Lung (tissue), 11 donors: ENCODE measurements at regions not wholly inside any gene's neighbourhood (a gene's known extent, or its start where the extent isn't known, plus 50 kb on each side); places are given as distances from the start of the nearest gene placed in this dataset.

Experiments used
- ATAC-seq: fragments of 200-7000 bp; cut with Tn5 transposase; one replicate; pipeline ENCODE4 v1.9.1; 2020; ENCODE audit warnings: moderate number of reproducible peaks; ENCODE audit not compliant: insufficient read depth, low FRiP score
- DNase-seq, 3 donors: peaks; one replicate each; pipeline ENCODE4 v3.0.0-alpha.2; 2013 to 2017
- H3K27ac ChIP-seq, 2 donors: one replicate each; pipeline ENCODE4 v1.5.1; 2013; ENCODE audit warnings: mild to moderate bottlenecking in 2 of 2, moderate library complexity in 2 of 2, control low read depth in 1 of 2, inconsistent platforms in 1 of 2, low read depth in 1 of 2, low read length in 1 of 2
- H3K27me3 ChIP-seq, 3 donors: one replicate each; pipeline ENCODE4 v1.5.1; 2013; ENCODE audit warnings: low read length in 2 of 3; ENCODE audit not compliant: control insufficient read depth in 3 of 3, insufficient read depth in 3 of 3
- H3K36me3 ChIP-seq, 4 donors: one replicate each; pipeline ENCODE4 v1.5.1; 2013; ENCODE audit warnings: low read length in 4 of 4, mild to moderate bottlenecking in 1 of 4, moderate library complexity in 1 of 4; ENCODE audit not compliant: control insufficient read depth in 4 of 4, insufficient read depth in 4 of 4
- H3K4me1 ChIP-seq, 5 donors: one replicate each; pipeline ENCODE4 v1.5.1; 2013; ENCODE audit warnings: low read length in 5 of 5, mild to moderate bottlenecking in 2 of 5, moderate library complexity in 1 of 5; ENCODE audit not compliant: control insufficient read depth in 5 of 5, insufficient read depth in 5 of 5
- H3K4me3 ChIP-seq: one replicate; pipeline ENCODE4 v1.5.1; 2013; ENCODE audit warnings: mild to moderate bottlenecking, control low read depth, moderate library complexity
- H3K9ac ChIP-seq, 2 donors: one replicate each; pipeline ENCODE4 v1.5.1; 2013; ENCODE audit warnings: low read length in 2 of 2, control low read depth in 1 of 2; ENCODE audit not compliant: insufficient read depth in 1 of 2
- H3K9me3 ChIP-seq, 4 donors: one replicate each; pipeline ENCODE4 v1.5.1; 2013; ENCODE audit warnings: low read length in 3 of 4, mild to moderate bottlenecking in 1 of 4, moderate library complexity in 1 of 4; ENCODE audit not compliant: control insufficient read depth in 4 of 4, insufficient read depth in 3 of 4
- WGBS, 2 donors: extraction: QIAGEN DNeasy Blood & Tissue Kit; methylation state at CpG; one replicate each; pipeline ENCODE4 v1.1.7; 2013; 5-methylcytosine and 5-hydroxymethylcytosine counted together
- TF ChIP-seq, protein P1 (sequence below): IDR thresholded peaks from 2 replicates; pipeline ENCODE4 v1.5.1; 2012; ENCODE audit warnings: mild to moderate bottlenecking; ENCODE audit errors: control extremely low read depth, extremely low read depth
- donor health status: control.
- donor health status: control.
- donor health status: Bipolar disorder and iron deficiency.
- donor health status: healthy.
- donor health status: DM: yes; HTN: yes; CAD: no.

DNA sequence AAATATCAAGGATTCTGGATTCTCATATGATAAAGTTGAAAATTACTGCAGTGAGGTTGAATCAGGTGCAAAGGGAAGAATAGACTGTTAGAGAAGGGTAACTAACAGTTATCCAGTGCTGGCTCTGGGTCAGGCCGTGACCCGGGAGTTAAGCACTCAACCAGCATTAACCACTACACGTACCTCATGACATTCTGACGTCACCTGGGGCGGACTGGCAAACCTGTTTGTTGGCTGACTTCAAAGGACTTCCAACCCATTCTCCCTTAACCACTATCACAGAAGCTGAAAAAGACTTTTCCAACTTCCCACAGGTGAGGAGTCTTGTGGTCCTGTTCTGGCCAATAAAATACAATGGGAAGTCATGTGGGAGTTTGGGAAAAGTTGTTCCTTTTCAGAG, 268.9 kb downstream of the ENC1 start:
- no peaks in the 10 kb centered on the region for H3K9me3 ChIP-seq
- no peak overlapping the region for H3K9ac ChIP-seq
- 91 to 92% methylated on average over 5 of the region's 5 CpGs for WGBS, 2 donors
- no peaks in the 10 kb centered on the region for H3K27me3 ChIP-seq
- TF ChIP-seq, protein P1, sequence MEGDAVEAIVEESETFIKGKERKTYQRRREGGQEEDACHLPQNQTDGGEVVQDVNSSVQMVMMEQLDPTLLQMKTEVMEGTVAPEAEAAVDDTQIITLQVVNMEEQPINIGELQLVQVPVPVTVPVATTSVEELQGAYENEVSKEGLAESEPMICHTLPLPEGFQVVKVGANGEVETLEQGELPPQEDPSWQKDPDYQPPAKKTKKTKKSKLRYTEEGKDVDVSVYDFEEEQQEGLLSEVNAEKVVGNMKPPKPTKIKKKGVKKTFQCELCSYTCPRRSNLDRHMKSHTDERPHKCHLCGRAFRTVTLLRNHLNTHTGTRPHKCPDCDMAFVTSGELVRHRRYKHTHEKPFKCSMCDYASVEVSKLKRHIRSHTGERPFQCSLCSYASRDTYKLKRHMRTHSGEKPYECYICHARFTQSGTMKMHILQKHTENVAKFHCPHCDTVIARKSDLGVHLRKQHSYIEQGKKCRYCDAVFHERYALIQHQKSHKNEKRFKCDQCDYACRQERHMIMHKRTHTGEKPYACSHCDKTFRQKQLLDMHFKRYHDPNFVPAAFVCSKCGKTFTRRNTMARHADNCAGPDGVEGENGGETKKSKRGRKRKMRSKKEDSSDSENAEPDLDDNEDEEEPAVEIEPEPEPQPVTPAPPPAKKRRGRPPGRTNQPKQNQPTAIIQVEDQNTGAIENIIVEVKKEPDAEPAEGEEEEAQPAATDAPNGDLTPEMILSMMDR, result no peak
- no peaks in the 10 kb centered on the region for H3K36me3 ChIP-seq
- H3K4me1 ChIP-seq, result peaks cover 0 to 52% (median 11%) of the 10 kb centered on the region in 5 donors
- H3K27ac ChIP-seq, result no peak overlapping the region
- DNase-seq, result no peak
- no peak for ATAC-seq
- H3K4me3 ChIP-seq, result no peak overlapping the region

DNA sequence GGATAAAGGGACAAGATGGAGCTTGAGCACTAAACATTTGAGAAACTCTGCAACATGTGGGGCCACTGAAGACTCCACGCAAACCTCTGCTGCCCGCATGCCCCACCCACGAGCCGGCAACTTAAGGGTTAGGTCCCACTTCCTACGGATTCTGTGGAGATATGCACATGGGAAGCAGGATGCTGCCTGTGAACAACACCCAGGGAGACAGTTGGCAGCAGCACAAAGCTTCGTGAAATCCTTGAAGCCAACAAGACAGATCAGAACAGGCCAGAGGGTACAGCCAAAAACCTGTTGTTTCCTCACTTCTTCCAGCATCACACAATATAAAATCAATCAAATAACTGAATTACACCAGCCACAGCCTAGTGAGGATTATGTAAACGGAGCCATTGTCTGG, 270.4 kb downstream of the ENC1 start:
- WGBS, 2 donors, result 55 to 72% methylated on average over 7 of the region's 7 CpGs
- TF ChIP-seq, protein P1, result no peak
- H3K27ac ChIP-seq, result no peak overlapping the region

DNA sequence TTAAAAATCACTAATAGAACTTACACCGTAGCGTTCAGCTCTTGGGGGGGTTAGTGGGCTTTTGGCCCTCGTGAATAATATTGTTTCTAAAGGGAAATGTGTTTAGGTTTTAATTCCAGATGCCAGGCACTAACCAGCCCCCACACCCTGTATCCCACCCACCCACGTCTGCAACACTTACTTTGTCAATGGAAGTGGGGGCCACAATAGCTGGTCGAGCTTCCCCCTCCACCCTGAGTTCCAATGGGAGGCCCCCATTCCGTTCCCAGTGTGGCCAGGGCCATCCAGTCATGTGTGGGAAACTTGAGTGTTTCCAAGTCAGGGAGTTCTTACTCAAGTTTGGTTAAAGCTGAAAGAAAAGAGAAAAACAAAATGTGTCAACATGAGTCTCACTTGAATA, 271.4 kb downstream of the ENC1 start:
- TF ChIP-seq, protein P1, result no peak
- no peak overlapping the region for H3K9ac ChIP-seq
- 90 to 91% methylated on average over 6 of the region's 6 CpGs for WGBS, 2 donors
- peaks cover 0 to 2% (median 0%) of the 10 kb centered on the region in 4 donors for H3K9me3 ChIP-seq
- no peaks in the 10 kb centered on the region for H3K36me3 ChIP-seq
- H3K27ac ChIP-seq, result no peak overlapping the region
- H3K27me3 ChIP-seq, result no peaks in the 10 kb centered on the region
- H3K4me3 ChIP-seq, result no peak overlapping the region
- no peak for ATAC-seq
- H3K4me1 ChIP-seq, result peaks cover 0 to 40% (median 10%) of the 10 kb centered on the region in 5 donors
- no peak for DNase-seq

More for the DNA sequence above, 270.4 kb downstream of the ENC1 start:
- H3K9ac ChIP-seq, result no peak overlapping the region
- ATAC-seq (no peak), DNase-seq (peak; percentile 55 to 80 (median 57))
- H3K4me3 ChIP-seq, result no peak overlapping the region
- no peaks in the 10 kb centered on the region for H3K36me3 ChIP-seq
- peaks cover 0 to 2% (median 0%) of the 10 kb centered on the region in 4 donors for H3K9me3 ChIP-seq
- H3K4me1 ChIP-seq, result peaks cover 0 to 48% (median 11%) of the 10 kb centered on the region in 5 donors
- H3K27me3 ChIP-seq, result no peaks in the 10 kb centered on the region

DNA sequence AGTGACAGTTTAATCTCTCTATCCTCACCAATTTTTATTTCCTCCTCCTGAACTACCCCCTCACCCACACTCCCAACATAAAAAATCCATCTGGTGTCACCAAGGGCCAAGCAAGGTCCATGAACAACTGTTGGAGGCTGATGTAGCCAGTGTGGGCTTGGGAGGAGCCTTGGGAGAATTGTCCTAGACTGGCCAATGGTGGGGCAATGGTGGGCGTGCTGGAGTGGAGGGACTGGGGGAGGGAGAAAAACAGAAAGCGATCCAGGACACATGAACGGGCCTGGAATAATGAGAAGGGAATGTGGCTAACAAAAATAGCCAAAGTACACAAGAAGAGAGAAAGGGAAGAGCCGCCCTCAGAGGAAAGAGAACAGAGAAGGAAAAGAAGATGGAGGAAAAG, 272.6 kb downstream of the ENC1 start:
- no peak overlapping the region for H3K27ac ChIP-seq
- WGBS, 2 donors, result 85 to 86% methylated on average over 4 of the region's 4 CpGs
- no peaks in the 10 kb centered on the region for H3K27me3 ChIP-seq
- peaks cover 0 to 2% (median 0%) of the 10 kb centered on the region in 4 donors for H3K9me3 ChIP-seq
- TF ChIP-seq, protein P1, result no peak
- no peak overlapping the region for H3K4me3 ChIP-seq
- no peak for DNase-seq
- H3K36me3 ChIP-seq, result no peaks in the 10 kb centered on the region
- H3K4me1 ChIP-seq, result peaks cover 0 to 27% (median 5%) of the 10 kb centered on the region in 5 donors
- ATAC-seq, result no peak
- H3K9ac ChIP-seq, result no peak overlapping the region
